ENCODE measurements at regions not wholly inside any gene's neighbourhood (a gene's known extent, or its start where the extent isn't known, plus 50 kb on each side); places are given as distances from the start of the nearest gene placed in this dataset.

DNA sequence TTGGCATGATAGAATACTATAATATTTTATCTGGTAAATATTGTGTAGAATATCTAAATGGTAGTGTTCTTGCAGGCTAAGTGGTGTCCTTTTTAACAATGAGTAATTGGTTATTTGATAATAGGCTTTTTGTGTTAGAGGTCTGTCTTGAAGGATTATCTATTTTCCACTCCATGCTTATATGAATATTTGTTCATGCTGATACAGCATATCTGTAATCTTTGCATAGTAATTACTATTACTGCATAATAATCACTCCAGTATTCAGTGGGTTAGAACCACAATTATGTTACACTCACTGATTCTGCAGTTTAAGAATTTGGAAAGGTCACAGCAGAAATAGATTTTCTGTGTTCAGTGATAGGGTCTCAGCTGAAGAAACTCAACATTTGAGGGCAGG lies 1229.9 kb downstream of the MAT2B start:
- Histone ChIP-seq H3K27ac (ENCODE audit: poor library complexity, severe bottlenecking) (no peak overlapping the region), H3K9me3 (ENCODE audit: severe bottlenecking) (no peaks in the 10 kb centered on the region), H3K4me3 (ENCODE audit: severe bottlenecking) (no peak overlapping the region), H3K36me3 (ENCODE audit: low read depth) (no peaks in the 10 kb centered on the region), H3K4me1 (ENCODE audit: insufficient read depth, poor library complexity, severe bottlenecking) (no peaks in the 10 kb centered on the region), H3K27me3 (ENCODE audit: insufficient read depth, poor library complexity, severe bottlenecking) (no peaks in the 10 kb centered on the region)
- no peak for DNase-seq (ENCODE audit: low spot score)
- TF ChIP-seq, protein P1, sequence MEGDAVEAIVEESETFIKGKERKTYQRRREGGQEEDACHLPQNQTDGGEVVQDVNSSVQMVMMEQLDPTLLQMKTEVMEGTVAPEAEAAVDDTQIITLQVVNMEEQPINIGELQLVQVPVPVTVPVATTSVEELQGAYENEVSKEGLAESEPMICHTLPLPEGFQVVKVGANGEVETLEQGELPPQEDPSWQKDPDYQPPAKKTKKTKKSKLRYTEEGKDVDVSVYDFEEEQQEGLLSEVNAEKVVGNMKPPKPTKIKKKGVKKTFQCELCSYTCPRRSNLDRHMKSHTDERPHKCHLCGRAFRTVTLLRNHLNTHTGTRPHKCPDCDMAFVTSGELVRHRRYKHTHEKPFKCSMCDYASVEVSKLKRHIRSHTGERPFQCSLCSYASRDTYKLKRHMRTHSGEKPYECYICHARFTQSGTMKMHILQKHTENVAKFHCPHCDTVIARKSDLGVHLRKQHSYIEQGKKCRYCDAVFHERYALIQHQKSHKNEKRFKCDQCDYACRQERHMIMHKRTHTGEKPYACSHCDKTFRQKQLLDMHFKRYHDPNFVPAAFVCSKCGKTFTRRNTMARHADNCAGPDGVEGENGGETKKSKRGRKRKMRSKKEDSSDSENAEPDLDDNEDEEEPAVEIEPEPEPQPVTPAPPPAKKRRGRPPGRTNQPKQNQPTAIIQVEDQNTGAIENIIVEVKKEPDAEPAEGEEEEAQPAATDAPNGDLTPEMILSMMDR (IDR thresholded peaks at IDR 0.05; ENCODE audit: poor library complexity, severe bottlenecking), result no peak
- ATAC-seq (ENCODE audit: low read depth), result no peak

DNA sequence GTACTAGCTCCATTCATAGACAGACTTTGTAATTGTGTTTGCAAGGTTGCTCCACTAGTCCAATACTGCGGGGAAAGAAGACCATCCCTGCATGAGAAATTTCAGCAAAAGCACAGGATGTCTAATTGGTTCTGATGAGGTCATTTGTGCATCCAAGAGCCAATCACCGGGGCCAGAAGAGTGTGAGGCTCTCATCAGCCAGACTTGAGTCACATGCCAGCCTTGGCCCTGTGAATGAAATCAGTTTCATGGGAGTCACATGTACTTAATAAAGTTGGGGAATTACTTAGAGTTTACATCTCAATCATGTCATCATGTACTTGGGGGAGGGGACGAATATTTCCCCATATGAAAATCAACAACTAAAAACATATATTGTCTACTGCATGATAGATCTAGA lies 1236.0 kb downstream of the MAT2B start:
- ATAC-seq (ENCODE audit: low read depth), result no peak
- Histone ChIP-seq H3K27me3 (ENCODE audit: insufficient read depth, poor library complexity, severe bottlenecking) (no peaks in the 10 kb centered on the region), H3K9me3 (ENCODE audit: severe bottlenecking) (no peaks in the 10 kb centered on the region), H3K4me1 (ENCODE audit: insufficient read depth, poor library complexity, severe bottlenecking) (no peaks in the 10 kb centered on the region), H3K36me3 (ENCODE audit: low read depth) (no peaks in the 10 kb centered on the region), H3K4me3 (ENCODE audit: severe bottlenecking) (no peak overlapping the region), H3K27ac (ENCODE audit: poor library complexity, severe bottlenecking) (no peak overlapping the region)
- TF ChIP-seq, protein P1 (IDR thresholded peaks at IDR 0.05; ENCODE audit: poor library complexity, severe bottlenecking), result no peak
- DNase-seq (ENCODE audit: low spot score), result no peak

DNA sequence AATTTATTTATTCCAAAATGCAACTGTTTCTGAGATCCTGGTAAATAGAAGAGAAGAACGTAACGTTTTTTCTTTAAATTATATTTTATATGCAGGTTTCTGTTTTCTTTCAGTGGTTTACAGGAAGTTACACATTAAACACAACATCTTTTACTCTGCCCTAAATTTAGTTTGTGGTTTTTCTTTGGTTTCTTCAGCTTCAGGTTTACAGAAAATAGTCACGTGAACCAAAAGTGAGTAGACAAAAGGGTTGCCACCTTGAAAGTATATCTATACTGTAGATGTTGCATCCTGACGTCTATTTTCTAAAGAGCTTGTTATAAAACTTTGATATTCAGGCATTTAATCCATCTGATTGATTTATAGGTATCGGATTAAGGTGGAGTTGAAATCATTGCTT lies 1236.6 kb downstream of the MAT2B start:
- no peak overlapping the region for H3K4me3 ChIP-seq (ENCODE audit: severe bottlenecking)
- no peaks in the 10 kb centered on the region for H3K36me3 ChIP-seq (ENCODE audit: low read depth)
- no peak for DNase-seq (ENCODE audit: low spot score)
- H3K27me3 ChIP-seq (ENCODE audit: insufficient read depth, poor library complexity, severe bottlenecking), result no peaks in the 10 kb centered on the region
- no peak overlapping the region for H3K27ac ChIP-seq (ENCODE audit: poor library complexity, severe bottlenecking)
- H3K4me1 ChIP-seq (ENCODE audit: insufficient read depth, poor library complexity, severe bottlenecking), result no peaks in the 10 kb centered on the region
- no peak for ATAC-seq (ENCODE audit: low read depth)
- no peaks in the 10 kb centered on the region for H3K9me3 ChIP-seq (ENCODE audit: severe bottlenecking)
- TF ChIP-seq, protein P1 (IDR thresholded peaks at IDR 0.05; ENCODE audit: poor library complexity, severe bottlenecking), result no peak

DNA sequence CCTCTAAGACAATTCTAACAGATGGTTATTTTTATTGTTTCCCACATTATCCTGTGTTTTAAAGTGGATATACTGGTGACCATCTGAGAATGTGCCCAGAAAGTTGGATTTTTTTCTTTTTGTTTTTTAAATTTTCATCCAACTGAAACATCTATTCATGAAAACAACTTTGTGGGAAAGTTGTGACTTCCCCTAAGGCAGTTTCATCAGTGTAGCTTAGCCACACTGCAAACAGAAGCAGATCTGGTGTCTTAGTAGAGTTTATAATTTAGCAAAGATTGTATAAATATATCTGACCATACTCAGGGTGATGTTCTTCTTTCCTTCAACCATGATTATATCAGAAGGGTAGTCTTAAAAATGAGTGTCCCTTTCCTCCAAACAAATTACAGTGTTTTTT lies 1241.3 kb downstream of the MAT2B start:
- Histone ChIP-seq H3K9me3 (ENCODE audit: severe bottlenecking) (no peaks in the 10 kb centered on the region), H3K4me3 (ENCODE audit: severe bottlenecking) (no peak overlapping the region), H3K4me1 (ENCODE audit: insufficient read depth, poor library complexity, severe bottlenecking) (no peaks in the 10 kb centered on the region), H3K27me3 (ENCODE audit: insufficient read depth, poor library complexity, severe bottlenecking) (no peaks in the 10 kb centered on the region), H3K27ac (ENCODE audit: poor library complexity, severe bottlenecking) (no peak overlapping the region), H3K36me3 (ENCODE audit: low read depth) (no peaks in the 10 kb centered on the region)
- no peak for ATAC-seq (ENCODE audit: low read depth)
- no peak for DNase-seq (ENCODE audit: low spot score)
- TF ChIP-seq, protein P1 (IDR thresholded peaks at IDR 0.05; ENCODE audit: poor library complexity, severe bottlenecking), result no peak

DNA sequence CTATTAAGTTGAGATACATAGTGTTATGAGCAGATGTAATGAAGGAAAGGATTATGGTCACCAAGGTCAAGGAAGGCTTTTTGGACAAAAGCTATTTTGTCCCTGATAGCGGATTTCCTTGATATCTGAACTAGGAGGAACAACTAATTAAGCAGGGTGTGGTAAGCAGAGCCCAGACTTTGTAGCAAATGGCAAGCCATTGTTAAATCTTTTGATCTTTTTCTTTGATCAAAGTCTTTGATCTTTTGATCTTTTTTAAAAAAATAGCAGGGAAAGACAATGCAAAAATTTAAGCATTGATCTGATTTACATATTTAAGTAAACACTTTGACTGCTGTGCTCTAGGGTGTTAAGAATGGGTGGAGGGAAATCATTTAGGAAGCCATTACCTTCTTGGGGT lies 1242.0 kb downstream of the MAT2B start:
- TF ChIP-seq, protein P1 (IDR thresholded peaks at IDR 0.05; ENCODE audit: poor library complexity, severe bottlenecking), result no peak
- Histone ChIP-seq H3K27me3 (ENCODE audit: insufficient read depth, poor library complexity, severe bottlenecking) (no peaks in the 10 kb centered on the region), H3K27ac (ENCODE audit: poor library complexity, severe bottlenecking) (no peak overlapping the region), H3K4me1 (ENCODE audit: insufficient read depth, poor library complexity, severe bottlenecking) (no peaks in the 10 kb centered on the region), H3K9me3 (ENCODE audit: severe bottlenecking) (no peaks in the 10 kb centered on the region), H3K36me3 (ENCODE audit: low read depth) (no peaks in the 10 kb centered on the region), H3K4me3 (ENCODE audit: severe bottlenecking) (no peak overlapping the region)
- ATAC-seq (ENCODE audit: low read depth) (no peak), DNase-seq (ENCODE audit: low spot score) (no peak)
